AG04449 (cell line): ENCODE measurements at regions not wholly inside any gene's neighbourhood (a gene's known extent, or its start where the extent isn't known, plus 50 kb on each side); places are given as distances from the start of the nearest gene placed in this dataset.

Experiments used
- CTCF ChIA-PET: fragments of 350-600 bp; formaldehyde crosslinking; extraction: SDS; loops from one replicate; lab custom pipeline; 2021; ENCODE audit warnings: antibody characterized with exemption; lab: Yijun Ruan, JAX
- POLR2A ChIA-PET: fragments of 400-600, 350-600 bp; formaldehyde crosslinking; extraction: SDS; loops from one replicate; lab custom pipeline; 2020; ENCODE audit warnings: antibody characterized with exemption, inconsistent platforms; lab: Yijun Ruan, JAX
- DNase-seq: peaks from one replicate; pipeline ENCODE4 v3.0.0-alpha.2; 2010; ENCODE audit warnings: low read depth, low spot score
- H3K4me3 ChIP-seq: 2 replicates; pipeline ENCODE4 v1.5.1; 2011; ENCODE audit warnings: low read depth, mild to moderate bottlenecking, control low read depth, low read length
- TF ChIP-seq, protein P1 (sequence below): IDR thresholded peaks from one replicate; pipeline ENCODE4 v1.5.1; 2011; ENCODE audit warnings: mild to moderate bottlenecking, moderate library complexity, low read length, control low read depth, inconsistent platforms; ENCODE audit not compliant: insufficient read depth; ENCODE audit errors: missing control alignments

GRCh38 chr10:25661632-25662031 lies 272.4 kb upstream of the MYO3A start:
- TF ChIP-seq, protein P1, sequence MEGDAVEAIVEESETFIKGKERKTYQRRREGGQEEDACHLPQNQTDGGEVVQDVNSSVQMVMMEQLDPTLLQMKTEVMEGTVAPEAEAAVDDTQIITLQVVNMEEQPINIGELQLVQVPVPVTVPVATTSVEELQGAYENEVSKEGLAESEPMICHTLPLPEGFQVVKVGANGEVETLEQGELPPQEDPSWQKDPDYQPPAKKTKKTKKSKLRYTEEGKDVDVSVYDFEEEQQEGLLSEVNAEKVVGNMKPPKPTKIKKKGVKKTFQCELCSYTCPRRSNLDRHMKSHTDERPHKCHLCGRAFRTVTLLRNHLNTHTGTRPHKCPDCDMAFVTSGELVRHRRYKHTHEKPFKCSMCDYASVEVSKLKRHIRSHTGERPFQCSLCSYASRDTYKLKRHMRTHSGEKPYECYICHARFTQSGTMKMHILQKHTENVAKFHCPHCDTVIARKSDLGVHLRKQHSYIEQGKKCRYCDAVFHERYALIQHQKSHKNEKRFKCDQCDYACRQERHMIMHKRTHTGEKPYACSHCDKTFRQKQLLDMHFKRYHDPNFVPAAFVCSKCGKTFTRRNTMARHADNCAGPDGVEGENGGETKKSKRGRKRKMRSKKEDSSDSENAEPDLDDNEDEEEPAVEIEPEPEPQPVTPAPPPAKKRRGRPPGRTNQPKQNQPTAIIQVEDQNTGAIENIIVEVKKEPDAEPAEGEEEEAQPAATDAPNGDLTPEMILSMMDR, result no peak
- H3K4me3 ChIP-seq, result no peak overlapping the region
- DNase-seq, result no peak
- POLR2A ChIA-PET, result no interaction called here
- CTCF ChIA-PET, result no interaction called here

- no peak for DNase-seq
- POLR2A ChIA-PET, result no interaction called here
- H3K4me3 ChIP-seq, result no peak overlapping the region
- CTCF ChIA-PET, result no interaction called here
- TF ChIP-seq, protein P1, result no peak
Observed at GRCh38 chr10:25666276-25666675, 267.8 kb upstream of the MYO3A start.

- ChIA-PET POLR2A (no interaction called here), CTCF (no interaction called here)
- H3K4me3 ChIP-seq, result no peak overlapping the region
- TF ChIP-seq, protein P1, result no peak
- DNase-seq, result no peak
Observed at GRCh38 chr10:25675204-25675603, 258.8 kb upstream of the MYO3A start.

GRCh38 chr10:25675615-25676014 lies 258.4 kb upstream of the MYO3A start:
- TF ChIP-seq, protein P1, result no peak
- no peak for DNase-seq
- H3K4me3 ChIP-seq, result no peak overlapping the region
- POLR2A ChIA-PET, result no interaction called here
- CTCF ChIA-PET, result no interaction called here

DNA sequence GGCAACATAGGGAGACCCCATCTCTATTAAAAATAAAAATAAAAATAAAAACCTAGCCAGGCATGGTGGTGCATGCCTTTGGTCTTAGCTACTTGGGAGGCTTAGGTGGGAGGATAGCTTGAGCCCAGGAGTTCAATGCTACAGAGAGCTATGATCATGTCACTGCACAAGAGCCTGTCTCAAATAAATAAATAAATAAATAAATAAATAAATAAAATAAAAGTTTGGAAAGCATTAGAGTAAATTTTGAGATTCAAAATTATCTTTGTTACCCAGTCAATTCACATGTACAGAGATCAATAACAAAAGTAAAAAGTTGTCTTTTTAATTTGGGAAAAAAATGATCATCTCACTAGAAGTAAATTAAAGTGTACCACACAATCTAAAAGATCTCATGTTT lies 255.8 kb upstream of the MYO3A start:
- DNase-seq, result no peak
- TF ChIP-seq, protein P1, result no peak
- ChIA-PET POLR2A (no interaction called here), CTCF (no interaction called here)
- H3K4me3 ChIP-seq, result no peak overlapping the region

DNA sequence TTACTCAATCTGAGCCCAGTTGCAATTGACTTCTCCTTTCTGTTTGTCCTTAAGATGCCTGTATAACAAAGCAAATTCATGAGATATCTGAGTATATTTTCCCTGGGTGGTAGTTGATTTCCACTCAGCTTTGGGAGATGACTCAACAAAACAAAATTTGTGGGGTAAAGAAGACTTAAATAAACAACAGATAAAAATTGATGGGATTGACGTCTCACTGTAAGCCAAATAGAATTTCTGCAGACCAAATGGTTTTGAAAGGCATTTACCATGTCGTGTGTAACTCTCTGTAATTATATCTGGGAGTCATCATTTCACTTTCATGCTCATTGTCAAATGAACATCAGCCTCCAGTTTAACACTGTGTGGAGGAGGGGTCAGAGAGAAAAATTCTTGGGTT lies 255.4 kb upstream of the MYO3A start:
- ChIA-PET CTCF (no interaction called here), POLR2A (no interaction called here)
- DNase-seq, result no peak

More for the DNA sequence above, 255.4 kb upstream of the MYO3A start:
- H3K4me3 ChIP-seq, result no peak overlapping the region
- TF ChIP-seq, protein P1, result no peak
